GM19463 (cell line): ENCODE measurements at regions not wholly inside any gene's neighbourhood (a gene's known extent, or its start where the extent isn't known, plus 50 kb on each side); places are given as distances from the start of the nearest gene placed in this dataset.

Experiments used
- ATAC-seq: cut with Tn5 transposase; IDR thresholded peaks from one replicate; pipeline ENCODE4 v1.9.1; 2021; ENCODE audit warnings: mild to moderate bottlenecking, moderate library complexity; ENCODE audit not compliant: unreplicated experiment

DNA sequence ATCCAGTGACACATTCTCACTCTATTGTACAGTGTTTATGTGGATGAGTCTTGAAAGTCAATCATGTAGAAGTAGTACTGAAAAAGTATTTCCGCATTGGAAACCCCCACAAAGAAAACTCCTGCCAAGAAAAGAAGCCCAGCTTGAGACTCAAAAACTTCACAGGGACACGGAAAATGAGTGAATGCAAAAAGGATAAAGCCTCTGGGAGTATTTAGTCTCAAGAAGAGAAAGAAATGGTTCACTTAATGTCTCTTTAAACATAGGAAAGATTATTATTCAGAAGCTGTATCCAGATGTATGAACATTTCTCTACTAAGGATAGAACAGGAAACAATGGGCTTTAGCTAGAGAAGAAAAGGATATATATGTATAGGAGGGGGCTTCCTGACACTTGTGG lies 304.5 kb downstream of the BARHL2 start:
- ATAC-seq = no peak

DNA sequence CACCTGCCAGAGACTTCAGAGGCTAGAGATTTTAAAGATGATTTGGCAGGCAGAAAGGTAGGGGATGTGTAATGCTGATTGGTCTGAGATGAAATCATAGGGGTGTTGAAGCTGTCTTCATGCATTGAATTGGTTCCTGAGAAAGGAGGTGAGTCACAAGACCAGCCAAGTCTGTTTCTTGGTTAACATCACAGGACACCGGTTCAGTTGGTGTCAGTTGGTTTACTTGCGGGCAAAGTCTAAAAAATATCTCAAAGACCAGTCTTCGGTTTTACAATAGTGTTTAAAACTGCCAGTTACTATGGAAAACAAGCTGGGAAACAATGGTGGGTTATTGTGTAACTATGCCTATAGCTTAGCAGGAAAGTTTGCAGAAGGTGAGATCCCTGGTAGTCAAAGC lies 305.9 kb downstream of the BARHL2 start:
- ATAC-seq = no peak

DNA sequence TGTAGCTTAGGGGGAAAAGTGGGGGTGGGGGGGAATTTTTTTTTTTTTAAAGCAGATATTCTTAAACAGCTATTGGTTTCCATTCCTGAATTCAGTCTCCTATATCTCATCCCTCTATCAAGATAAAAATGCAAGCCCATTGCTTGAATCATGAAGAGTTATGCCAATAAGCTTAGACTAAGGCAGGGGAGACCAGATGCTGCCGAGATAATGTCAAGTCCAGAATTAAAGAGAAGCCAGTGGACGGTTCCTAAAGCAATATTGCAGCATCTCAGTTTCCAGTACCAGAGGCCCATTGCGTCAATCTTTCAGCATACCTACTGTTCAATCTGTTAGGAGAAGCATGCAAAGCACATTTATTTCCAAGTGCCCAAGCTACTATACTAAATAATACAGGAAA lies 309.4 kb downstream of the BARHL2 start:
- no peak for ATAC-seq

DNA sequence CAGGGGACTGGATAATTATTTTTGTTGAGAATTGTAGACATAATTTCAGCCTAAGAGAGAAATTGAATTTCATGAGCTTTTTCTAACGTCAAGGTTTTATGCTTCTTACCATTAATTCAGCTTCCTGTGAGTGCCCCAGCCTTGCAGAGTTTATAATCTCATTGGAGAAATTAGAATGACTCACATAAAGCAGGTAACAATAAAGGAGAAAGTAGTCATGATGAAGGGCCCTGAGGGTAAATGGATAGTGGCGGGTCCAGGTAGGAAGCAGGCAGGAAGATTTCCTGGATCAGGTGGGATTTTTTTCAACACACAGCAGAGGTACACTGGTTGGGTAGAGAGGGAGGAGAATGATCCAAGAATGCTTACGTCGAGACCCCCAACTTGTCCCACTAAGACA lies 311.4 kb downstream of the BARHL2 start:
- ATAC-seq = no peak

DNA sequence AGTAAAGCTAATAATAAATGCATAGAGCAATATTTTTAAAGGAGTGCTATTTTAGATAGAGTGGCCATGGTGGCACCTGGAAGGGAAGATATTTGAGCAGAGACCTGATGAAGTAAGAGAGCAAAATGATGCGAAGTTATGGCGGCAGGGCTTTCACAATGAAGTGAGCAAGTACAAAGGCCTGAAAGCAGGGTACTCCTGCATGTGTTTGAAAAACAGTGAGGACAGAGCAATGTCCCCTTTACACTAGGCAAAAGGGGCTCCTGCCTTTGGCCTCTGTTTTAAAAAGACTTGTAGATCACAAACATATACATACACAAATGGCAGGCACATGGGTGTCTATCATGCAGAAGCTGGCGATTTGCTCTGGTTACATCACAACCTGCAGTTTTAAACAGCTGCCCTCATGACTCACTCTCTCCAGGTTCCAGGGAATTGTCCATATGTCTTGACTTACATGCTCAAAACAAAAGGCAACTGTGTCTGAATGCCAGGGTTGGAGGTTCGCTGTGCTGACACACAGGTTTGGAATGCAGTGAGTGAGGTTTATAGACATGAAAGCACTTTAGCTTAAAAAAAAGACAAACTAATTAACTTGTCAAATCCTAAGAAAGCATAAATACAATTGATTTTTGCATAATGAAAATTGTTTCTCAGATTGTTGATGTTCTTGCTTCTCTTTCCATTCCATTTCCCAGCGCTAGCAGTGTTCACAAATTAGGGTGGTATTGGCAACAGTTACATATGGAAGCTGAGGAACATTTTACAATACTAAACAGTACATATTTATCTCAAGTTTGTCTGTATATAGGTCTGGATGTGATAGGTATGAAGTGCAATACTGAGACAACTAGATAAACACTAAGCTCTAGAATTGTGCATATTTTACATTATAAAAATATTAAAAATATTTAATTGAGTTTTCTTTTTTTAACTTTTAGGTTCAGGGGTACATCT lies 313.9 kb downstream of the BARHL2 start:
- ATAC-seq = no peak

DNA sequence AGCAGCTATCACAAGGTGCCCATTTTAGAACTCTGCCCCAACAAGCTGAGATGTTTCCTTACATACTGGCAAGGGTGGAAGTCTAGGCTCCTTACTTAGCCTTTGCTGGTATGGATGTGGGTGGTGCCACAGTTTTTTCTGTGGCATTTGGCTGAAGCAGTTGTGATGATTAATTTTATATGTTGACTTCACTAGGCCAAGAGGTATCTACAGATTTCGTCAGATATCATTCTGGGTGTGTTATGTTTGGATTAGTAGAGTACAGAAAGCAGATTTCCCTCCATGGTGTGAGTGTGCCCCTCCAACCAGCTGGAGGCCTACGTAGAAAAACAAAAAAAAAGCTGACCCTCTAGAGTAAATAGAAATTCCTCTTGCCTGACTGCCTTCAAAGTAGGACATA lies 317.0 kb downstream of the BARHL2 start:
- ATAC-seq = no peak

DNA sequence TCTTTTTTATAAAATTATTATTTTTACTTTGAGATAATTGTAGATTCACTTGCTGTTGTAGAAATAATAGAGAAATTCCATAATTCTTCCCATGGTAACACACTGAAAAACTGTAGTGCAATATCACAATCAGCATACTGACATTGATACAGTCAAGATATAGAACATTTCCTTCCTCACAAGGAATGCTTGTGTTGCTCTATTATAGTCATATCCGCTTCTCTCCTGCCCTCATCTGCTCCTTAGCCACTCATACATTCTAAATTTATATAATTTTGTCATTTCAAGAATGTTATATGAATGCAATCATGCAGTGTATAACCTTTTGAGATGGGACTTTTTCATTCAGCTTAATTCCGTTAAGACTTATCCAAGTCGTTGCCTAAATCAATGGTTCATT lies 320.2 kb downstream of the BARHL2 start:
- no peak for ATAC-seq

DNA sequence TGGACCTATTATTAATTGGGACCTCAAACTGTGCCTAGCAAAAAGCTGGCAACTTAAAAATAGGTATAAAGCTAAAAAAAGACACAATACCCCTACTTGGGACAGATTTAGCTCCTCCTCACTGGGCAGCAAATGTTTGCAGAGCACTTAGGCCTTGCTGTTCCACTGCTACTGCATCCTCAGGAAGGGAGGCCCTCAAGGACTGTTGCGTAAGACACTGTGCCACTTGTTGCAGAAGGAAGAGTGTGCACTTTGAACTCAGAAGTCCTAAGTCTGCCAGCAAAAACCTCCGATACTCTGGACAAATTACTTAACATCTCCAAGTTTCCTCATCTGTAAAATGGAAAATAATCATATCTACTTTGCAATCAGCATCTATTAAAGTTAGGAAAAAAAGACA lies 322.9 kb downstream of the BARHL2 start:
- no peak for ATAC-seq

DNA sequence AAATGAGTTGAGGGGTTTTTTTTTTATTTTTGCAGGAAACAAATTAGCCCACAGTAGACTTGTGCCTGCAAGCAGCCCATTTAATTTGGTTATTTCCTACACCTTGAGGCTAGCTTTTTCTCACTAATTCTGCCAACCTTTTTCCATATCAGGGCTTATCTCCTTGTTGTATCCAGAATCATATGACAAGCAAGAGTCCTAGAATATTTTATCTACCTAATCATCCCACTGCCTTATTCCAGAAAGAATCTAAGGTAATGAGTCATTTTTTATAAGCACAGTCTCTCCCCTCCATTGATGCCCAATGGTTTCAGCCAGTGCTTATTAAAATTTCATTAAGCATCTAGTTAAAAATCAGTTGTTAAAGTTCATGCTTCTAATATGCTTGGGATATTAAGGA lies 324.1 kb downstream of the BARHL2 start:
- no peak for ATAC-seq

DNA sequence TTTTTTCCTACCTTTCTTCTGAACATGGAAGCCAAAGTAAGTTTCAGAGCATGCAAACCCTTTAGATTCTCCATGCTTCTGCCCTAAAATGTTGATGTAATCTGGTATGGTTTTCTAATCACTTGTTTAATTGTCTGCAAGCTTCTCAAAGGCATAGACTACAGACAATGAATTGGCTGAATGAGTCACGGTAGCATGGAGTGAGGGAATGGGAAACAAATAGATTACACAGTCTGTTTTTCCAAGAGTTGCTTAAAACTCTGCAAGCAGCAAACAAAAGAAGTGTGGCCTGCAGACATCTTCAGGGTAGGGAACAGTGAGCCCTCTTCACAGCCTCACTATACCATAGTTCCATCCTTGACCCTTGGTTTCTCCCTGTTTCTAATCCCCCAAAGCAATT lies 326.0 kb downstream of the BARHL2 start:
- no peak for ATAC-seq

DNA sequence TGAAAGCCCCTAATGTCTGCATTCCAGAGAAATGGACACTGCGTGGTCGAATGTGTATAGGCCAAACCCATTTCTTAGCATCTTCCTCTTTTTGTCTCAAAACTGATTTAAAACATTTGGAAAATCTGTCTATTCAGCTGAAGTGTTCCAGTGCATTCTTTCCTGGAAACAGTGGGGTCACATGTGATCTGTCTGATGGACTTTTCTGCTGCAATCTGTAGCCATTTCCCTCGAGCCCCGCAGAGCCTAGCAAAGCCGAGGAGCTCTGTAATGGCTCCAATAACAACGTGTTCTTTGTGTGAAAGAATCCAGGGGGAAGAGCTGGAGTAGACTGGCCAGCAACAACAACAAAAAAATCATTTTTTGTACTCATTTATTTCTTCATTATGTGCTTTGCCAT lies 329.3 kb downstream of the BARHL2 start:
- no peak for ATAC-seq

DNA sequence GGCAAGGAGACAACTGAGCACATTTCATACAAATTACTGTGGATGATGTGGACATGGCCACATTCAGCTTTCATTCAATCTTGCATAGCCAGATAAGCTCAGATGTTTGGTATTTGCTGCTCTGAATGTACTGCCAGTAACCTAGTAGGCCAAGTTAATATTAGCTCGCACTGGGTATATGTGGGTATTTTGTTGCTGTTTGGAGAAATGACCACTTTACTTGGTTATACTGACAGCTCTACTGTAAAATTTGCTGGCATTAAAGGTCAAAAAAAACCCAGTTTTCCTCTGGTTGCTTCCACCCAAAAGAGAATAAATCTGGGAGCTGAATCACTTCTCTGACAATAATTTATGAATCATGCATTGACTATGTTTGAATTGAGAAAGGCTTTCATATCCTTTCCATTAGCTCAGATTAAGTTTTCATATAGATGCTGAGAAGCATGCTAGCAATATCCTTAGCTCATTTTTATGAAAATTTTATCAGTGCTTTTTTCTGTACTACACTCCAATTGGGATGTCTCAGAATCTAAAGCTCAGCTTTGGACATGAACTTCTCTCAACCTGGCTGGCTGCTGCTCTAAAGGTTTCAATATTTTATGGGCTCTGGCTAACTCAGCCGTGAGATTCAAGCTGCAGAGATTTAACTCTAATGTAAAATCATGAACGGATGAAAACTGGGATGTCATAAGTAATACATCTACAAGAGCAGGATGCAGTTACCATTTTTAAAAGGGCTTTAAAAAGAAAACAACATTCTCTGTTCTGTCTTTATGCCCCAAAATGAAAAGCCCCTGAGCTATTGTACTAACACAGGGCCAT lies 330.0 kb downstream of the BARHL2 start:
- ATAC-seq = no peak

DNA sequence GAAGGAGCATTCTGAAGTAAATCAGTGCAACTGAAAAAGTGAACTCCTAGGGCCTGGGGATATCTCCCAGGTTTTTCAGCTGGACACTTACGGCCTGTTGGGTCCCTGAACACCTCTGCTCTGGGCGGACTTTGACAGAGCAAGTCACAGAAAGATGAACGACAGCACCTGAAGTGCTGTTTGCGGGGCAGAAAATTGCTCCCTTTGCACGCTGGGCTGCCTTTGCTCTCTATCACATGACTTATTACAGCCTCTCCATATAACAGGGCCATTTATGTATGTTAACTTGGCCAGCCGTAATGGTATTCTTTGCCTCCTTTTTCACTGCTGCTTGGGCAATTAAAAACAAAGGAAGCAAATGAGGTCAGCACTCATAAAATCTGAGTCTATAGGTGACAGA lies 332.9 kb downstream of the BARHL2 start:
- ATAC-seq = no peak

DNA sequence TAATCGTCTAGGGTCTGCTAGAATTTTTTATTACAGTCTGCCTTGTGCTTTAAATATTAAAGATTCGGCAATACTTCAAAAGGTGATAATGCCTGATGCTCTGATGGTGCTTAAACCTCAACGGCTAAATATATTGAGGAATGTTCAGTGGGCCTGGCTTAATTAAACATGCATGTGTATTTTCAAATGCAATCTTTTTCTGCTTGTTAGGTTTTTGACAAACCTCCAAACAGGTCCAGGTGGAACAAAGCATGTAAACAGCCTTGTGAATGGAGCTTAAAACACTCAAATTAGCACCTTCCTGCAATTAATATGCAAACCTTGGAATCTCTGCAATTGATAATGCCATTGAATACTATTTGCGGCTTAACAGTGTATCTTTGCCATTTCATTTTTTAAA lies 334.9 kb downstream of the BARHL2 start:
- ATAC-seq = no peak

DNA sequence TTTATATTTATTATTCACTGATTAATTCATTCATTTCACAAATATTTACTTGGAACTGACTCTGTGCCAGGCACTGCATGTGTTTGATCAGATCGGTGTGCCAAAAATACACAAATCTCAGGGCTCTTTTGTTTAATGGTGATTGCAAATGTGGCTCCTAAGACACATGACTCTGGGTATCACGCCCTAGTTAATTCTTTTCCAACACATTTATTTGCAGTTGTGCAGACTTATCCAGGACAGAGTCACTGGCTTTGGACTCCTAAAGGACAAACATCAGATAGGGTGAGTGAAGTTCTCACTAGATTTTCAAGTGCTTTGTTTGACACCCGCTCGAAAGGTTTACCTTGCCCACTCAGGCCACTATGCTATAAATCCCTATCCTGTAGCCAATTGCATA lies 335.5 kb downstream of the BARHL2 start:
- no peak for ATAC-seq

DNA sequence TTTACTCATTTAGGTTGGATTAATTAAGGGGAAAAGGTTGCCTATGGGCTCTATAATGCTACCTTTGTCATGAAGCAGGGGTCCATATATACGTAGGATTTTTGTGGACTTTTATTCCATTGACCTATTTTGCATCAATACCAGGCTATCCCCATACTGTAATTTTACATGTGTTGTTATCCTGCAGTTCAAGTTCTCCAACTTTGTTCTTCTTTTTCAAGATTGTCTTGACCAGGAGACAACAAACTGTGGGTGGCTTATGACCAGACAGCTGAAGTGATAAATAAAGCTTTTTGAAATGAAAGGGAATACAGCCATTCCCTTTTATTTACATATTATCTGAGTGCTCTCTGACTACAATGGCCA lies 345.7 kb downstream of the BARHL2 start:
- ATAC-seq = no peak

DNA sequence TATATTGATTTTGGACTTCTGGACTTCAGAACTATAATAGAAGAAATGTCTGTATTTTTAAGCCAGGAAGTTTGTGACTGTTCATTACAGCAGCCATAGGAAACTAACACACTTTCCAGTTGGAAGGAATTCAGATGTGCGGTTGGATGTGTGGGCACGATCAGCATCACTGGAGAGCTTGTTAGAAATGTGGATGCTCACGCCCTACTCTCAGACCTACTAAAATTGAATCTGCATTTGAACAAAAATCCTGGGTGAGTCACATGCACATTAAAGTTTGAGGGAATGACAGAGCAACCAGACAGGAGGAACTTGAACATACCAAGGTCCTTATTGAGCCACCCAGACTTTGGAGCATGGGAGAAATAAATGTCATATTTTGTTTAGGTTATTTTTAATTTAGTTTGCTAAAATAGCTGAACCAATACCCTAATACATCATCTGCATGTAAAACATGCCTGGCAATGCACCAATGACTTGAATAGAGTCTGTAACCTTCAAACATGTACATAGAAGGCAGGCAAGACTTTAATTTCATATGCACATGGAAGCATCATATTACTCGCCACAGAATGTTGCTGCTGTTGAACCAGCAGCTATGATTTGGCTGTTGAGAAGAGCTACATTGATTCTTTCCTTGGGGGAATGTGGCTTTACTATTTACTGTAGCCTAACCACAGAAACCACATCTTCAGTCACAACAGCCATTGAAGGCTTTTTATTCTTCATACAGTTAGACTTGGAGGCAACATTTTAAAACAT lies 346.2 kb downstream of the BARHL2 start:
- no peak for ATAC-seq

DNA sequence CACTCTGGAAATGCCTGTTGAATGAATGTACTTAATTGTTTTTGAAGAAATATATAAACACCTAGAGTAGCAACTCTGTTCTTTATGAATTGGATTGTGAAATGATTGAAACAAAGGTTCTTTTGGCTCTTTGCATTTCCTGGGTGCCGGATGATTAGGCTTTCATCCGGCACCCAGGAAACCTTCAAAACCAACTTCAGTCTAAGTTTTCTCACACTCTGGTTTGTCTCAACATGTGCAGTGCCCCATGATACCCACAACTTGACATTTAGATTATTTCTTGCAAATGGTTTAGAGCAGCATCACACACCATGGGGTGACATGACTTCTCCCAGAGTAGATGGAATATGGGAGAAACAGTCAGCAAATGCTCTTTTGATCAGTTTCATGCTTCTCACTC lies 354.9 kb downstream of the BARHL2 start:
- ATAC-seq = no peak

DNA sequence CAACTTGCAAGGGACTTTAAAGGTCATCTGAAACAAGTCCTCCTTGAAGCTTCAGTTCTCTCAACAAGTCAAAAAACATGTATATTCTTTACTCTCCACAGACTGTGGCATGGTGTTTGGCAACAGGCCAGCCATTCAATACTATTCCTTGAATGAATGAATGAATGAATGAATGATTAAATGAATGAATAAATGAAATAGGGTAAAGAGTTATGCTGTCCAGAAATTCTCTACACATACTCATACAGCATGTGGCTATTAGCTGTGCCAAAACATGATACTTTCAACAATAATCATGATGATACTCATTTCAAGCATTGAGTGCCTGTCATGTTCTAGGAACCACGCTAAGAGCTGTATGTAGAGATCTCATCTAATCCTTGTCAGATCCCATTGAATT lies 356.1 kb downstream of the BARHL2 start:
- no peak for ATAC-seq

DNA sequence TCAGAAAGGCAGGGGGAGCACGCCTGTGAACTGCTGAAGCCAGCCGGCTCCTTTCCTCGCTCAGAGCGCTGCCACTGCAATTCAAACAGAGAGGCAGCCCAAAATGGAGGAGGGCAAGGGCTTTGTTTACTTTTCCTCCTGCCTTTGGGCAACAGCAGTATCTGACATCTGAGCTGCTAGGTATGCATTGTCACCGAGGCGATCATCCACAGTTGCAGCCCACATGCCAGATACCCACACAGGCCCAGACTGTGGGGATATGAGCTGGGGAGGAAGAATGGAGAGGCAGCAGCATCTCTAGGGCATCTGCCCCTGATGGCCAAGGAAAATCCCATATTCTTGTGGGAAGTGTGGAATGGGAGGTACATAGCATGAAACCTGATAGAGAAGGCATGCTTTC lies 357.1 kb downstream of the BARHL2 start:
- ATAC-seq = no peak

DNA sequence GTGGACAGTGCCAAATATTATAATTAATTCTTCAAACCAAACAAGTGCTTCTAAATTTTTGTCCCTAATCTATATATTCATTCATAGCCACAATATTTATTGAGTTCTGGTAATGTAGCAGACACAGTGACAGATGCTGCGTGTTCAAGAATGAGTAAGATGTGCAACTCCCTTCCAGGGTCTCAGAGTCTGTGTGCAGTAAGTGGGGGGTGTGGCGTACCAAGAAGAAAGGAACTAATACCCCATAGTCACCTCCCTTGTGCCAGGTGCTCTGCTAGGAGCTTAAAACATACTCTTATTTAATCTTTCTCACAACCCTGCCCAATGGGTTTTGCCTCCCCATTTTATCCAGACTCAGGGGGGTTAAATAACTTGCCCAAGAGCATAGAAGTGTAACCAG lies 358.7 kb downstream of the BARHL2 start:
- no peak for ATAC-seq
